Stomach (tissue), 8 donors: ENCODE measurements at regions not wholly inside any gene's neighbourhood (a gene's known extent, or its start where the extent isn't known, plus 50 kb on each side); places are given as distances from the start of the nearest gene placed in this dataset.

Experiments used
- DNase-seq, 2 donors: peaks; one replicate each; pipeline versions ENCODE4 v3.0.0 to v3.0.0-alpha.2; 2013 to 2019
- H3K27ac ChIP-seq, 5 donors: fragments of 200-600 bp in 4 of 5; sonication (generic) in 4 of 5; one replicate each; pipeline ENCODE4 v1.5.1; 2013 to 2019; ENCODE audit warnings: mild to moderate bottlenecking in 1 of 5, moderate library complexity in 1 of 5
- H3K27me3 ChIP-seq, 3 donors: fragments of 200-600 bp; sonication (generic); one replicate each; pipeline ENCODE4 v1.5.1; 2017 to 2019; ENCODE audit warnings: mixed run types in 1 of 3
- H3K36me3 ChIP-seq, 4 donors: fragments of 200-600 bp; sonication (generic); 1 replicate in 3 of 4; 2 replicates in 1 of 4; pipeline ENCODE4 v1.5.1; 2016 to 2019
- H3K4me1 ChIP-seq, 4 donors: fragments of 200-600 bp; sonication (generic); one replicate each; pipeline ENCODE4 v1.5.1; 2016 to 2019
- H3K4me3 ChIP-seq, 4 donors: fragments of 200-600 bp; sonication (generic) in 3 of 4; one replicate each; pipeline ENCODE4 v1.5.1; 2016 to 2019; ENCODE audit warnings: mild to moderate bottlenecking in 1 of 4
- H3K9me3 ChIP-seq, 4 donors: fragments of 200-600 bp; sonication (generic); one replicate each; pipeline ENCODE4 v1.5.1; 2016 to 2019
- CTCF ChIP-seq, 7 experiments: fragments of 450-650 bp in 4 of 7; fragments of 200-600 bp in 3 of 7; sonication (generic) in 3 of 7; IDR thresholded peaks; one replicate each; pipeline ENCODE4 v1.5.1; 2016 to 2019; ENCODE audit warnings: antibody characterized with exemption in 7 of 7, control low read depth in 2 of 7, mild to moderate bottlenecking in 1 of 7
- EP300 ChIP-seq: sonication (generic); formaldehyde crosslinking; IDR thresholded peaks from one replicate; pipeline ENCODE4 v1.6.1; 2017; ENCODE audit warnings: antibody characterized with exemption
- POLR2A ChIP-seq, 4 donors: fragments of 450-650 bp; IDR thresholded peaks; one replicate each; pipeline ENCODE4 v1.6.1; 2016; ENCODE audit warnings: antibody characterized with exemption in 4 of 4, control low read depth in 2 of 4, mild to moderate bottlenecking in 1 of 4, moderate library complexity in 1 of 4
- POLR2AphosphoS5 ChIP-seq, 3 donors: sonication (generic); formaldehyde crosslinking; IDR thresholded peaks; one replicate each; pipeline ENCODE4 v1.6.1; 2016; ENCODE audit warnings: antibody characterized with exemption in 3 of 3
- WGBS, 5 donors: extraction: QIAGEN DNeasy Blood & Tissue Kit in 3 of 5; methylation state at CpG; one replicate each; pipeline versions ENCODE4 v1.1.5 to v1.1.7; 2013 to 2018; 5-methylcytosine and 5-hydroxymethylcytosine counted together
- intact Hi-C: fragments of 100-400 bp; cut with DNase I; formaldehyde crosslinking; loops from one replicate; pipeline ENCODE4 v1.15.1; 2023; ENCODE audit warnings: low total_unique reads
- donor health status: healthy with polysubstance abuse.
- donor health status: Bipolar disorder and iron deficiency.
- donor health status: healthy.

GRCh38 chr13:79011179-79011578, 352.2 kb upstream of the OBI1 start:
- Histone ChIP-seq H3K9me3 (peaks cover 0 to 12% (median 0%) of the 10 kb centered on the region in 4 donors), H3K4me3 (no peak overlapping the region), H3K36me3 (no peaks in the 10 kb centered on the region), H3K27me3 (no peaks in the 10 kb centered on the region), H3K4me1 (no peaks in the 10 kb centered on the region), H3K27ac (no peak overlapping the region)
- TF ChIP-seq CTCF (IDR thresholded peaks at IDR 0.05) (no peak), POLR2AphosphoS5 (IDR thresholded peaks at IDR 0.05) (no peak), EP300 (no peak), POLR2A (IDR thresholded peaks at IDR 0.05) (no peak)
- DNase-seq, result no peak
- 59 to 69% (median 63%) methylated on average over 2 of the region's 2 CpGs for WGBS, 5 donors
- intact Hi-C loops, result no loop called here

- Histone ChIP-seq H3K9me3 (no peaks in the 10 kb centered on the region), H3K27me3 (no peaks in the 10 kb centered on the region), H3K4me3 (no peak overlapping the region), H3K27ac (no peak overlapping the region), H3K36me3 (no peaks in the 10 kb centered on the region), H3K4me1 (no peaks in the 10 kb centered on the region)
- no peak for TF ChIP-seq EP300
- no peak for TF ChIP-seq CTCF (IDR thresholded peaks at IDR 0.05)
- no peak for TF ChIP-seq POLR2AphosphoS5 (IDR thresholded peaks at IDR 0.05)
- TF ChIP-seq POLR2A (IDR thresholded peaks at IDR 0.05), result no peak
- WGBS, 5 donors, result 64 to 71% (median 68%) methylated on average over 7 of the region's 7 CpGs
- intact Hi-C loops, result no loop called here
- DNase-seq, result no peak
Measured at GRCh38 chr13:79003989-79004898, 345.3 kb upstream of the OBI1 start.

- 76 to 86% (median 85%) methylated on average over 4 of the region's 4 CpGs for WGBS, 5 donors
- Histone ChIP-seq H3K4me1 (no peaks in the 10 kb centered on the region), H3K9me3 (no peaks in the 10 kb centered on the region), H3K4me3 (no peak overlapping the region), H3K36me3 (no peaks in the 10 kb centered on the region), H3K27ac (no peak overlapping the region), H3K27me3 (no peaks in the 10 kb centered on the region)
- DNase-seq, result no peak
- intact Hi-C loops, result no loop called here
- no peak for TF ChIP-seq EP300
- no peak for TF ChIP-seq CTCF (IDR thresholded peaks at IDR 0.05)
- TF ChIP-seq POLR2A (IDR thresholded peaks at IDR 0.05), result no peak
Measured at GRCh38 chr13:78999494-78999893, 340.5 kb upstream of the OBI1 start.

- WGBS, 5 donors, result 71 to 77% (median 73%) methylated on average over 4 of the region's 4 CpGs
- H3K4me3 ChIP-seq, result no peak overlapping the region
- no peak overlapping the region for H3K27ac ChIP-seq
- no peak for DNase-seq
- no peaks in the 10 kb centered on the region for H3K4me1 ChIP-seq
- intact Hi-C loops, result no loop called here
- H3K36me3 ChIP-seq, result no peaks in the 10 kb centered on the region
- H3K9me3 ChIP-seq, result no peaks in the 10 kb centered on the region
- no peaks in the 10 kb centered on the region for H3K27me3 ChIP-seq
- TF ChIP-seq EP300 (no peak), POLR2AphosphoS5 (IDR thresholded peaks at IDR 0.05) (no peak), POLR2A (IDR thresholded peaks at IDR 0.05) (no peak)
Measured at GRCh38 chr13:78998630-78999315, 339.8 kb upstream of the OBI1 start.
